Esophagus squamous epithelium (tissue), 4 donors: ENCODE measurements at regions not wholly inside any gene's neighbourhood (a gene's known extent, or its start where the extent isn't known, plus 50 kb on each side); places are given as distances from the start of the nearest gene placed in this dataset.

Experiments
- CTCF ChIP-seq, 6 experiments: fragments of 450-650 bp in 4 of 6; fragments of 200-600 bp in 2 of 6; sonication (generic) in 2 of 6; IDR thresholded peaks; one replicate each; pipeline ENCODE4 v1.5.1; 2016 to 2019; ENCODE audit warnings: antibody characterized with exemption in 6 of 6, mild to moderate bottlenecking in 4 of 6, moderate library complexity in 4 of 6
- POLR2A ChIP-seq, 4 donors: fragments of 450-650 bp; IDR thresholded peaks; one replicate each; pipeline ENCODE4 v1.6.1; 2017; ENCODE audit warnings: antibody characterized with exemption in 4 of 4, mild to moderate bottlenecking in 4 of 4, moderate library complexity in 3 of 4

GRCh38 chr3:160140756-160141155 is 84.5 kb upstream of the C3orf80 start:
- TF ChIP-seq CTCF (IDR thresholded peaks at IDR 0.05) (no peak), POLR2A (IDR thresholded peaks at IDR 0.05) (no peak)
